NCI-H2029 (cell line): ENCODE measurements at regions not wholly inside any gene's neighbourhood (a gene's known extent, or its start where the extent isn't known, plus 50 kb on each side); places are given as distances from the start of the nearest gene placed in this dataset.
A peak's percentile ranks its signal among the peaks of the same experiment; 100 is the strongest.
"Not testable (repeated sequence)": the region's sequence is repeated elsewhere in the genome, so short reads cannot be mapped to it uniquely, and the experiment has no call there.

Experiments used
- DNase-seq: peaks from one replicate; lab custom pipeline; 2025; lab: John Stamatoyannopoulos, UW

GRCh38 chr14:44453433-44454171, 53.5 kb downstream of the FSCB start:
- DNase-seq: peak; percentile 67

GRCh38 chr14:44450232-44450631, 56.9 kb downstream of the FSCB start:
- DNase-seq: not testable (repeated sequence)

- DNase-seq: no peak
Observed at GRCh38 chr14:44449680-44450079, 57.4 kb downstream of the FSCB start.

- DNase-seq: no peak
Observed at GRCh38 chr14:44448951-44449358, 58.1 kb downstream of the FSCB start.

- DNase-seq: no peak
Observed at GRCh38 chr14:44446965-44447364, 60.1 kb downstream of the FSCB start.

- no peak for DNase-seq
Observed at GRCh38 chr14:44444454-44444853, 62.6 kb downstream of the FSCB start.

GRCh38 chr14:44438936-44439335, 68.1 kb downstream of the FSCB start:
- DNase-seq: no peak

GRCh38 chr14:44438221-44438620, 68.9 kb downstream of the FSCB start:
- no peak for DNase-seq

GRCh38 chr14:44436458-44436857, 70.6 kb downstream of the FSCB start:
- DNase-seq: no peak

GRCh38 chr14:44428231-44428945, 78.7 kb downstream of the FSCB start:
- no peak for DNase-seq

- no peak for DNase-seq
Observed at GRCh38 chr14:44422699-44423098, 84.4 kb downstream of the FSCB start.

GRCh38 chr14:44420226-44420625, 86.9 kb downstream of the FSCB start:
- DNase-seq: no peak

- no peak for DNase-seq
Observed at GRCh38 chr14:44418856-44419255, 88.2 kb downstream of the FSCB start.

GRCh38 chr14:44417809-44418208, 89.3 kb downstream of the FSCB start:
- no peak for DNase-seq

GRCh38 chr14:44414646-44415045, 92.4 kb downstream of the FSCB start:
- DNase-seq: no peak

GRCh38 chr14:44412858-44413569, 94.1 kb downstream of the FSCB start:
- DNase-seq: no peak

- DNase-seq: no peak
Observed at GRCh38 chr14:44405011-44405486, 102.0 kb downstream of the FSCB start.

GRCh38 chr14:44404599-44404998, 102.5 kb downstream of the FSCB start:
- DNase-seq: no peak

- peak; percentile 8 for DNase-seq
Observed at GRCh38 chr14:44404036-44404435, 103.0 kb downstream of the FSCB start.

- DNase-seq: no peak
Observed at GRCh38 chr14:44403193-44403592, 103.9 kb downstream of the FSCB start.

GRCh38 chr14:44396226-44396625, 110.9 kb downstream of the FSCB start:
- DNase-seq: peak; percentile 54

GRCh38 chr14:44392984-44393383, 114.1 kb downstream of the FSCB start:
- DNase-seq: no peak

- DNase-seq: peak; percentile 27
Observed at GRCh38 chr14:44388306-44388705, 118.8 kb downstream of the FSCB start.
